ENCODE measurements at regions not wholly inside any gene's neighbourhood (a gene's known extent, or its start where the extent isn't known, plus 50 kb on each side); places are given as distances from the start of the nearest gene placed in this dataset.

DNA sequence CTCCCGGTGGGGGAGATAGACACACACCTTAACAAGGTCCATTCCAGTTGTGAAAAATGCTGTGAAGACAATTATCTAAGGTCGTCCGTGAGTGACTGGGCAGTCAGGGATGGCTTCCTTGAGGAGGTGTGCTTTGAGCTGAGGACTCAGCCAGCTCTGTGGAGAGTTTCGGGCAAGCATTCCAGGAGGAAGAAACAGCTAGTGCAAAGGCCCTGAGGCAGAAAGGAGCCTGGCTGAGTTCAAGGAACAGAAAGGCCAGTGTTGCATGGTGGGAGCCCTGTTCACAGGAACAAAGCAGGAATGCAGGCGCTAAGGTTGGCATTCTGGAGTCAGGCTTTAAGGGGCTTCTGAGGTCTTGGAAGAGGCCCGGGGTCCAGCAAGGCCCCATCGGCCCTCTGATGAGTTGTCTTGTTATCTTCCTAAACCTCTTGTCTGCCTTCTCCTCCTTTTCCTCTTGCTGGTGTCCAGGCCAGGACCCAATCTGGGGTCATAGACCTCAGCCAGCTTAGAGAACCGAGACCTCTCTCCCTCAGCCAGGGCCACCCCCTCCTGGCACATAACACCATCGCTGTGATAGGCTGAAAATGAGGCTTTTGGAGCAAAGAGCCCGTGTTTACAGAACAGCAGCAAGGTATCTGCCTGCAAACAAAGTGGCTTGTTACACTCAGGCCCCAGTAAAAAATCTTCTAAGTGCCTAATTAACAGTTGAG lies 270.2 kb upstream of the MVB12B start:
- Histone ChIP-seq H3K4me3 (no peak overlapping the region), H3K9me3 (no peaks in the 10 kb centered on the region), H3K27me3 (peaks cover 0 to 87% of the 10 kb centered on the region in 2 donors), H3K36me3 (no peaks in the 10 kb centered on the region), H3K4me1 (no peaks in the 10 kb centered on the region), H3K27ac (no peak overlapping the region)
- no peak for TF ChIP-seq CTCF (IDR thresholded peaks at IDR 0.05)
- DNase-seq: no peak
- intact Hi-C loops (cut with DNase I; ENCODE audit: low total_unique reads): no loop called here

DNA sequence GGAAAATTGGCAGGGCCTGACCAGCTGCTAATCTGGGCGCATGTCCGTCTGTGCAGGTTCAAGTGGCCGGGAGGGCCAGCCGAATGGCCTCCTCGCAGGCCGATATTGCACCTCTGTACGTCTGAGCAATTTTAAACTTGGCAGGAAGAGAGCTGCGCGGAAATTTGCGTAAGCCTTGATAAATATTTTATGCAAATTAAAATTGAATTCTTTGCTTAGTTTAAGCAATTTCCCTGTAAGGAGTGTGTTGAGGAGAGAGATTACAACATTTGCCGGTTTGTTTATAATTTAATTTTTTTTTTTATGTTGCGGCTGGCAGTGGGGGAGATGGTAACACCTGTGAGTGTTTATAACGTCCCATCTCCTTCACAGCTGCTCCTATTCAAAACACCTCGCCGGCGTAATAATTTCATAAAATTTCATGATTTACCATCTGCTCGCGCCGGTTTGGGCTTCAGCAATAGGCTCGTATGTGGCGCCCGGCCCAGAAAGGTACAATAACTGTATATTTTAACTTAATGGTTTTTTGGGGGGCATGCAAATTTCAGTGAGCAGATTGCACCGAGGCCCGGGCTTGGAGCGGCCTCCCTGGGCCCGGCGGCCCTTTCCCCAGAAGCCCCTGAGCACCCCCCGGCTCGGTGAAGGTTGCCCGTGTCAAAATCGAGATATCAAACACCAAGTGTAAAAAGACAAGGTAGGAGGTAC lies 269.4 kb upstream of the MVB12B start:
- peaks cover 0 to 87% of the 10 kb centered on the region in 2 donors for H3K27me3 ChIP-seq
- no peaks in the 10 kb centered on the region for H3K36me3 ChIP-seq
- H3K9me3 ChIP-seq: no peaks in the 10 kb centered on the region
- DNase-seq: no peak
- intact Hi-C loops (cut with DNase I; ENCODE audit: low total_unique reads): no loop called here
- no peaks in the 10 kb centered on the region for H3K4me1 ChIP-seq
- no peak overlapping the region for H3K27ac ChIP-seq
- TF ChIP-seq CTCF (IDR thresholded peaks at IDR 0.05): no peak
- H3K4me3 ChIP-seq: no peak overlapping the region

DNA sequence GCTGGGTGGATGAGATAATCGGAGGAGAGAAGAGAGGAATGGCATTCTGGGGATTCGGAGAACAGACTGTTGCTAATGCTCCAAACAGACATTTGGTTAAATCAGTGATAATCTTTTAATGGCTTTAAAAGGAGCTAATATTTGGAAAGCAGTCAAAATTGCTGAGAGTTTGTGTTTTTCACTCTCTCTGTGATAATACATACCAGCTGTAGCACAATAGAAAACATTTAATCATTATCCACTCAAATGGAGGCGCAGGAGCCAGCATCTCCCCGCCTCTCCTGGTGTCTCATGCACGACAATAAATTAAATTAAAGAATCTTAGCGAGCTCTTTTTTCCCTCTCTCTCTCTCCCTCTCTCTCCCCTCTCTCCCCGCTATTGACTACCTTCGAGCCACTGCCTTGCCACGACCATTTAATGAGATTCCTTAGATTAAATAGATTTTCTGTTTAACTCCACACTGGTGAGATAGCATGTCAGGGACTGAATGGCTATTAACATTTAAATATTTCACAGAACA lies 268.6 kb upstream of the MVB12B start:
- Histone ChIP-seq H3K9me3 (no peaks in the 10 kb centered on the region), H3K27me3 (peaks cover 0 to 84% of the 10 kb centered on the region in 2 donors), H3K27ac (no peak overlapping the region), H3K36me3 (no peaks in the 10 kb centered on the region), H3K4me3 (no peak overlapping the region), H3K4me1 (no peaks in the 10 kb centered on the region)
- intact Hi-C loops (cut with DNase I; ENCODE audit: low total_unique reads): no loop called here
- DNase-seq: no peak
- no peak for TF ChIP-seq CTCF (IDR thresholded peaks at IDR 0.05)

GRCh38 chr9:126058591-126058990 lies 268.0 kb upstream of the MVB12B start:
- H3K4me1 ChIP-seq: no peaks in the 10 kb centered on the region
- H3K9me3 ChIP-seq: no peaks in the 10 kb centered on the region
- H3K27me3 ChIP-seq: peaks cover 0 to 84% of the 10 kb centered on the region in 2 donors
- no peak for DNase-seq
- no peak overlapping the region for H3K27ac ChIP-seq
- H3K36me3 ChIP-seq: no peaks in the 10 kb centered on the region
- intact Hi-C loops (cut with DNase I; ENCODE audit: low total_unique reads): no loop called here
- TF ChIP-seq CTCF (IDR thresholded peaks at IDR 0.05): no peak
- H3K4me3 ChIP-seq: no peak overlapping the region

DNA sequence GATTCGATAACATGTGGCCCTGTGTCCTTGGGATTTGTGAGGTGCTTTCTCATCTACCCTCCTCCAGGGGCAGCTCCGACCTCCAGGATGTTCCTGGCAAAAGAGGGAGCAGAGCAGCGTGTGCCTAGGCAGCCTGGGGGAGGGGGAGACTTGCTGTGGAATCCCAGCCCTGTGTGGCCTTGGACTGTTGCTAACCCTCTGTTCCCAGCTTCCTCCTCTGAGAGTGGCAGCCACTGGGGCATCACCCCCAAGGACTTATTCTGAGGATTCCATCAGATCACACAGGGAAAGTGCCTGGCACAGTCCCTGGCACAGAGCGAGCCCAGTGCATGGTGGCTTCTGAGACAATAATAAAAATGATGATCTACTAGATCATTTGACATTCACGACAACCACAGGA lies 265.1 kb upstream of the MVB12B start:
- H3K4me1 ChIP-seq: no peaks in the 10 kb centered on the region
- no peak for DNase-seq
- no peaks in the 10 kb centered on the region for H3K9me3 ChIP-seq
- no peak for TF ChIP-seq CTCF (IDR thresholded peaks at IDR 0.05)
- intact Hi-C loops (cut with DNase I; ENCODE audit: low total_unique reads): no loop called here
- peaks cover 0 to 74% of the 10 kb centered on the region in 2 donors for H3K27me3 ChIP-seq
- H3K36me3 ChIP-seq: no peaks in the 10 kb centered on the region
- H3K4me3 ChIP-seq: no peak overlapping the region
- H3K27ac ChIP-seq: no peak overlapping the region

All from tibial artery (tissue), 4 donors.